ENCODE measurements at regions not wholly inside any gene's neighbourhood (a gene's known extent, or its start where the extent isn't known, plus 50 kb on each side); places are given as distances from the start of the nearest gene placed in this dataset.

DNA sequence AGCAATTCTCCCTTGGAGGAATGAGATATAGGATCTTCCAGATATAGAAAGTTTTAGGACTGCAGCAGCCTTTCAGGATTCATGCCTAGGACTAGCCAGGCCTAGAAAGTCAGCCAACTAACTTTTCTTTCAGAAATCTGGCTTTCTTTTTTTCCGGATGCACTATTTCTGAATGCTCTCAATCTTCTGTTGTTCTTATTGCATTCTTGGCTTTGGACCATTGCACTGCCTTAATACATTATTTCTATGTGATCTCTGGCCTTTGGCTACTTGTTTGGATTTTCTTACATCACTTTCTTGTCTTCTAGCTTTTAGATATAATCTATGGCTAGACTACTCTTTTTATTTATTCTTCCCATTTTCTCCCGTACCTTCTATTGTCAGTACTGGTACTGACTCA lies 813.1 kb upstream of the HTR2C start:
- Histone ChIP-seq H3K4me2 (ENCODE audit: low read length) (no peak overlapping the region), H2AFZ (ENCODE audit: low read length) (no peak overlapping the region), H3K79me2 (ENCODE audit: low read length) (no peaks in the 10 kb centered on the region), H4K20me1 (ENCODE audit: low read length) (no peaks in the 10 kb centered on the region), H3K27ac (ENCODE audit: low read length) (no peak overlapping the region), H3K9me3 (ENCODE audit: low read length) (no peaks in the 10 kb centered on the region), H3K36me3 (ENCODE audit: low read depth, low read length) (no peaks in the 10 kb centered on the region), H3F3A (ENCODE audit: low read length, unreplicated experiment) (no peaks in the 10 kb centered on the region), H3K4me3 (ENCODE audit: low read length) (no peak overlapping the region), H3K9ac (ENCODE audit: low read length) (no peak overlapping the region), H3K27me3 (ENCODE audit: low read length) (no peaks in the 10 kb centered on the region), H3K4me1 (ENCODE audit: insufficient read depth, low read length) (no peaks in the 10 kb centered on the region), H3K9me2 (replicated peaks; ENCODE audit: low read length) (no peaks in the 10 kb centered on the region)
- TF ChIP-seq EZH2 (IDR thresholded peaks at IDR 0.05; ENCODE audit: low read length, unreplicated experiment) (no peak), EZH2phosphoT487 (IDR thresholded peaks at IDR 0.05; ENCODE audit: borderline replicate concordance, low read length) (no peak)
- TF ChIP-seq, protein P1, sequence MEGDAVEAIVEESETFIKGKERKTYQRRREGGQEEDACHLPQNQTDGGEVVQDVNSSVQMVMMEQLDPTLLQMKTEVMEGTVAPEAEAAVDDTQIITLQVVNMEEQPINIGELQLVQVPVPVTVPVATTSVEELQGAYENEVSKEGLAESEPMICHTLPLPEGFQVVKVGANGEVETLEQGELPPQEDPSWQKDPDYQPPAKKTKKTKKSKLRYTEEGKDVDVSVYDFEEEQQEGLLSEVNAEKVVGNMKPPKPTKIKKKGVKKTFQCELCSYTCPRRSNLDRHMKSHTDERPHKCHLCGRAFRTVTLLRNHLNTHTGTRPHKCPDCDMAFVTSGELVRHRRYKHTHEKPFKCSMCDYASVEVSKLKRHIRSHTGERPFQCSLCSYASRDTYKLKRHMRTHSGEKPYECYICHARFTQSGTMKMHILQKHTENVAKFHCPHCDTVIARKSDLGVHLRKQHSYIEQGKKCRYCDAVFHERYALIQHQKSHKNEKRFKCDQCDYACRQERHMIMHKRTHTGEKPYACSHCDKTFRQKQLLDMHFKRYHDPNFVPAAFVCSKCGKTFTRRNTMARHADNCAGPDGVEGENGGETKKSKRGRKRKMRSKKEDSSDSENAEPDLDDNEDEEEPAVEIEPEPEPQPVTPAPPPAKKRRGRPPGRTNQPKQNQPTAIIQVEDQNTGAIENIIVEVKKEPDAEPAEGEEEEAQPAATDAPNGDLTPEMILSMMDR (conservative IDR thresholded peaks at IDR 0.05; ENCODE audit: low read depth, low read length) = no peak
- POLR2A ChIA-PET (ENCODE audit: unreplicated experiment) = no interaction called here
- BruUV-seq (replicated peaks) = no TSS peak
- no peak for DNase-seq
- CTCF ChIA-PET = no interaction called here
- intact Hi-C loops (cut with micrococcal nuclease) = no loop called here
- no peak for ATAC-seq

GRCh38 chrX:113770071-113770470 lies 813.8 kb upstream of the HTR2C start:
- TF ChIP-seq, protein P1 (conservative IDR thresholded peaks at IDR 0.05; ENCODE audit: low read depth, low read length) = no peak
- no peak for TF ChIP-seq EZH2 (IDR thresholded peaks at IDR 0.05; ENCODE audit: low read length, unreplicated experiment)
- TF ChIP-seq EZH2phosphoT487 (IDR thresholded peaks at IDR 0.05; ENCODE audit: borderline replicate concordance, low read length) = no peak
- BruUV-seq (replicated peaks) = no TSS peak
- Histone ChIP-seq H3K9me3 (ENCODE audit: low read length) (no peaks in the 10 kb centered on the region), H3K4me1 (ENCODE audit: insufficient read depth, low read length) (no peaks in the 10 kb centered on the region), H3K27me3 (ENCODE audit: low read length) (no peaks in the 10 kb centered on the region), H3K79me2 (ENCODE audit: low read length) (no peaks in the 10 kb centered on the region), H3K36me3 (ENCODE audit: low read depth, low read length) (no peaks in the 10 kb centered on the region), H3K4me3 (ENCODE audit: low read length) (no peak overlapping the region), H3K9me2 (replicated peaks; ENCODE audit: low read length) (no peaks in the 10 kb centered on the region), H3K4me2 (ENCODE audit: low read length) (no peak overlapping the region), H3K9ac (ENCODE audit: low read length) (no peak overlapping the region), H2AFZ (ENCODE audit: low read length) (no peak overlapping the region), H3F3A (ENCODE audit: low read length, unreplicated experiment) (no peaks in the 10 kb centered on the region), H4K20me1 (ENCODE audit: low read length) (no peaks in the 10 kb centered on the region), H3K27ac (ENCODE audit: low read length) (no peak overlapping the region)
- ChIA-PET POLR2A (ENCODE audit: unreplicated experiment) (no interaction called here), CTCF (no interaction called here)
- intact Hi-C loops (cut with micrococcal nuclease) = no loop called here
- no peak for ATAC-seq
- no peak for DNase-seq

GRCh38 chrX:113759422-113759821 lies 824.5 kb upstream of the HTR2C start:
- Histone ChIP-seq H3K9me3 (ENCODE audit: low read length) (no peaks in the 10 kb centered on the region), H4K20me1 (ENCODE audit: low read length) (no peaks in the 10 kb centered on the region), H3K27me3 (ENCODE audit: low read length) (no peaks in the 10 kb centered on the region), H3K36me3 (ENCODE audit: low read depth, low read length) (no peaks in the 10 kb centered on the region), H3K4me3 (ENCODE audit: low read length) (no peak overlapping the region), H3K4me1 (ENCODE audit: insufficient read depth, low read length) (no peaks in the 10 kb centered on the region), H3K27ac (ENCODE audit: low read length) (no peak overlapping the region), H3F3A (ENCODE audit: low read length, unreplicated experiment) (no peaks in the 10 kb centered on the region), H3K79me2 (ENCODE audit: low read length) (no peaks in the 10 kb centered on the region), H3K9me2 (replicated peaks; ENCODE audit: low read length) (no peaks in the 10 kb centered on the region), H2AFZ (ENCODE audit: low read length) (no peak overlapping the region), H3K9ac (ENCODE audit: low read length) (no peak overlapping the region), H3K4me2 (ENCODE audit: low read length) (no peak overlapping the region)
- intact Hi-C loops (cut with micrococcal nuclease) = no loop called here
- ATAC-seq (no peak), DNase-seq (no peak)
- TF ChIP-seq, protein P1 (conservative IDR thresholded peaks at IDR 0.05; ENCODE audit: low read depth, low read length) = no peak
- TF ChIP-seq EZH2 (IDR thresholded peaks at IDR 0.05; ENCODE audit: low read length, unreplicated experiment) = no peak
- TF ChIP-seq EZH2phosphoT487 (IDR thresholded peaks at IDR 0.05; ENCODE audit: borderline replicate concordance, low read length) = no peak
- BruUV-seq (replicated peaks) = no TSS peak
- ChIA-PET POLR2A (ENCODE audit: unreplicated experiment) (no interaction called here), CTCF (no interaction called here)
